HG02571 (cell line): ENCODE measurements at regions not wholly inside any gene's neighbourhood (a gene's known extent, or its start where the extent isn't known, plus 50 kb on each side); places are given as distances from the start of the nearest gene placed in this dataset.
"Not testable (repeated sequence)": the region's sequence is repeated elsewhere in the genome, so short reads cannot be mapped to it uniquely, and the experiment has no call there.

Experiments used
- ATAC-seq: cut with Tn5 transposase; IDR thresholded peaks from one replicate; pipeline ENCODE4 v1.9.1; 2021; ENCODE audit warnings: mild to moderate bottlenecking, moderate library complexity; ENCODE audit not compliant: unreplicated experiment

- ATAC-seq, result not testable (repeated sequence)
Observed at GRCh38 chr2:87258887-87259286, 237.2 kb upstream of the PLGLB1 start.

DNA sequence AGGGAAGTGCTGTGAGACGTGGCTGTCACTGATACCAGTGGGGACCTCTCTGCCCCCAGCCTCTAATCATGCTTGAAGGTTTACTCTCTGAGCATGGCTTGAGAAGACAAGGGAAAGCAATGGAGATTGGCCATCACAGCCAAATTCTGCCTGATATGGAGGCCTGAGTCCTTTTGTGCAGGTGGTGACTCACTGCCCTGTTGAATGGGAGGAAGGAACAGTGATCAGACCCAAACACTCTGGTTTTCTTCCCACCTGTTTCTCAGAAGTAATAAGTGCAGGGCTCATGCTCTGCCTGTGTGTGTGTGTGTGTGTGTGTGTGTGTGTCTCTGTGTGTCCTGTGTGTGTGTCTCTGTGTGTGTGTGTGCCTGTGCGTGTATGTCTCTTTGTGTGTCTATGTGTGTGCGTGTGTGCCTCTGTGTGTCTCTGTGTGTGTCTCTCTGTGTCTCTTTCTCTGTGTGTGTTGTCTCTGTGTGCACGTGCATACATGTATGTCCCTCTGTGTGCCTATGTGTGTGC is 240.6 kb upstream of the PLGLB1 start:
- not testable (repeated sequence) for ATAC-seq

GRCh38 chr2:87263868-87264518 is 242.3 kb upstream of the PLGLB1 start:
- not testable (repeated sequence) for ATAC-seq

DNA sequence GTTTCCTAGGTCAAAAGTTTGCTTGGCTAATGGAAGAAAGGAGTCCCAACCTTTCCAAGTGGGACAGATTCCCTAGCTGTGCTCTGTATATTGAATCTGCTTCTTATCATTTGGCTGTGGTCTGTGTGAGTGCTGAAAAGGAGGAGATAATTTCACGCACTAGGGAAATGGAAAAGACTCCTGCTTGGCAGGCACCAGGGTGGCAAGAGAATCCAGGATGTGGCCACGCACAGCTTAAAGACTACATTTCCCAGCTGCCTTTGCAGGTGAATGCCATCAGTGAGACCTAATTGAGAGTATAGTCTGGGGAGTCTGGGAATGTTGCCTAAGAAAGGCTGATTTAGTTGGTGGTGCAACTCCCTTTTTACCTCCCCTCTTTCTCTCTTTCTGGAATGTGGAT is 253.5 kb upstream of the PLGLB1 start:
- not testable (repeated sequence) for ATAC-seq

DNA sequence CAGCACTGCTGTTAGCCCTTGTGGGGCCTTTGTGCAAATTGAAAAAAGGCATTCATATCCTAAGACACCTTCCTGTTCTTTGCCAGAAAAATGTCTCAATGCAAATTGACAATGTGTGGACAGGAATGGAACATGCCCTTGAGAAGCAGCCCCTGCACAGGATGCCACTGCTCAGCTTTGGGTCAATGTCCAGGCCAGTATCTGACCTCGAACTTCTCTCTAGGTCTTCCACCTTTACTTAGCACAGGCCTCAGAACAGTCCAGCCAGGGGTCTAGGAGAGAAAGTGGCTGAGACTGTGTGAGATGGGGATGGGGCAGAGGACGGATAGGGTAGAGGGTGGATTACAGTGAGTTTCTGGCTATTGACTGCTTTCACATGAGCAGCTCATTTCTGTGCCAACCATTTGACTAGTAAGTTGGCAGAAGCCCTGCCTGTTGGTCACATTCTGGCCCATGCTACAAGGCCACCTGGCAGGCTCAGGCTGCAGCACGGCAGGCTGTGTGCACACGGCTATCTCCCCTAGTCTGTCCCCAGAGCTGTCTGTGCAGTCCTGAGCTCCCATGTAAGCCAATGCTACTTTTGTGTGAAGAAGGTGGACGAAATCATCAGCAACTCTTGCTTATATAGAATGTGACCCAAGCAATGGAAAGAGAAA is 254.5 kb upstream of the PLGLB1 start:
- not testable (repeated sequence) for ATAC-seq

DNA sequence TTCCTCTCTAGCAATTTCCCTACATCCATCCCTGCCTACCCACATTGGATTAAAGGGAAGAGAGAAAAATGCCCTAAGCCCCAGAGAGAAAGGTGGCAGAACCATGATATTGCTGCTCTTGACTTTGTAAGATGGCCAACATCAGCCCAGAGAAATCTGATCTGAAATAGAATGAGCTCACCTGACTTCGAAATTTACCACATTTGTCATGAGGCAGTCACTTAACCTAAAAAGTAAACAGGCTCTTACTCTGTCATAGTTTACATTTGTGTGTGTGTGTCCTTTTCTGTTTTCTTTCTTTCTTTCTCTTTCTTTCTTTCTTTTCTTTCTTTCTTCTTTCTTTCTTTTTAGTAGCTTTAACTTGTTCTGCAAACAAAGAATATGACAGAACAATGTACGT is 255.0 kb upstream of the PLGLB1 start:
- not testable (repeated sequence) for ATAC-seq

DNA sequence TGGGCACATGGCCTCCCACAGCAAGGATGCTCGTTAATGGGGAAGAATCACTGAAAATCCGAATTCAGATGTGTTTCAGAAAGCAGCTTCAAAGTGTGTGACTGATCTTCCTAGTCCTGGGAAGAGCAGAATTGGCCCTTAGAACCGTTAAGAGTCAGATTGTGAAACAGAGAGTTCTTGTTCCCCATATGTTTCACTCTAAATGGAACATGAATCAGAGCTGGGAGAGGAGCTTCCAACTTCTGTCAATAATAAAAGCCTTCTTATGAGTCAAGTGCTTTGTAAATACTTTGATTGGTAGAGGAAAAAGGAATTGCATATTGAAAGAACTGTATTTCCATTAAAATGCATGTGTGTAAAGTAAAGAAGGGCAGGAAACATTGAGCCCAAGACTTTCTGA is 256.1 kb upstream of the PLGLB1 start:
- ATAC-seq, result not testable (repeated sequence)

DNA sequence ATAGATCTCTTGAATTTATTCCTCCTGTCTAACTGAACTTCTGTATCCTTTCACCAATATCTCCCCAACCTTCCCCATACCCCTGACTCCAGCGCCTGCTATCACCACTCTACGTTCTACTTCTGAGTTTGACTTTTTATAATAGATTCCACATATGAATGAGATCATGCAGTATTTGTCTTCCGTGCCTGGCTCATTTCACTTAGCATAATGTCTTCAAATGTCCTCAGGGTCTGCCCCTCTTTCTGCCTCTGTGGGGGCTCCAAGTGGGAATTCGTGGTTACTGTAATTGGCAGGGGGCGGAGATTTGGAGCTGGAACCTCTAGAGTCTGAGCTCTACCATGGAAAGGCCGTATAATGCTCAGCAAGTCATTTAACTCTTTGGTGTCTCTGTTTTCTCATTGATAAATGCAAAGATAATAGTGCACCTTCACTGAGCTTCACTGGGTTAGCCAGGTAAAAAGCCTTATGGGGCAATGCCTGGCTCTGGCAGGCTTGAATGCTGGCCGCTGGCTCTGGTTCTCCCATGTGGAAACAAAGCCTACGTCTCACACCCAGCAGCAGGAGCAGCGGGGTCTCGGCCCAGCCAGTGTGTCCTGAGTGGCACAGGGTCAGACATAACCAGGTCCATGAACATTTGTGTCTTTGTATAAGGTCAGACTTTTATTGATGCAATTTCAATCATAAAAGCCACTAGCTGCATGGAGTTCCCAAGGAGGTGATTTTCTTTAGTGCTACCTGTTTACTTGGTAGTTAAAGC is 259.1 kb upstream of the PLGLB1 start:
- not testable (repeated sequence) for ATAC-seq

DNA sequence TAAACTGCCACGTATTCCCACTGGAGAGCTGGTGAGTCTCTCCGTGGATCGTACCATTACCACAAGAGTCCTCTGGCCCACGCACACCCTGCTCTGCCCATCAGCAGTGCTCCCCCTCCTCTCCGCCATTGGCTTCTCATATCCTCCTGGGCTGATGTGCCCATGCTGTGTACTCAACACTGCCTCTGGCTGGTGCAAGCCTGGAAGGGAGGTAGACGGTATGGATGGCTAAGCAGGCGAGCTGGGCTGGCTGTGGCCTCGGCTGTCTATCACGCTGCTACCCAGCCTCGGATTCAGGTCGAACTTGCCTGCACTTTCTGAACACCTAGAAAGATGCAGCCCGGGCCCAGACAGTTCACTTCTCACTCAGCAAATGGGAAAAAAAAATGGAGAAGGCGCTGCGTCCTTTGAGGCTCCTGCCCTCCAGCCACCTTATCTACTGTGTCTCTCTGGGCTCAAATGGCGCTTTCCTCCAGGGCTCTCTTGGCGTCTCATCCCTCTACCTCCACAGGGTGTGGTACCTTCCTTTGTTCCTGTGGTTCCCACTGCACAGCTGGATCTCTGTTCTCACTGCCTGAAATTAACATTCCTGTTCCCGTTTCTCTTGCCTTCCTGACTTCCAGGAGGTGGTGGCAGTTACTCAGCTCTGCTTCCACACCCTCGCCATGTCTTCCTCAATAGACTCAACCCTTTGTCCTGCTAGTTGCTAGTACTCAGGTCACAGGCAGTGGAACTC is 262.3 kb upstream of the PLGLB1 start:
- ATAC-seq, result not testable (repeated sequence)

- ATAC-seq, result not testable (repeated sequence)
Observed at GRCh38 chr2:87284471-87284772, 262.8 kb upstream of the PLGLB1 start.

DNA sequence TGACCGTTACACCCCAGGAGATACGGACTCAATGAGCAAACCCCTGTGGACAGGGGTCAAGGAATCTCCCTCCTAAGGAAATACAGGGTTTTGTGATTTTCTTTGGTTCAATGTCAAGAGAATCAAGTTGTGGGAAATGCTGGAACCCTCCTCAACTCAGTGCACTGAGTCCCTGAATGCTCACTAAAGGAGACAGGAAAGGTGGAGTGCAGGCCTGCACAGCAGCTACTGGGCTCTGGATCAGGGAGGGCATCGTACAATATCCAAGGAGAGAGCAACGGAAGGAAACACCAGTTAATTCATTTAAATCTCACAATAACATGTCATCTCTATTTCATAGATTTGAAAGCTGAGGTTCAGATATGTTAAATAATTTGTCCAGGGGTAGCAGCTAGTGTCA is 263.5 kb upstream of the PLGLB1 start:
- ATAC-seq, result not testable (repeated sequence)

GRCh38 chr2:87290566-87291307 is 269.1 kb upstream of the PLGLB1 start:
- ATAC-seq, result peak; percentile 58

DNA sequence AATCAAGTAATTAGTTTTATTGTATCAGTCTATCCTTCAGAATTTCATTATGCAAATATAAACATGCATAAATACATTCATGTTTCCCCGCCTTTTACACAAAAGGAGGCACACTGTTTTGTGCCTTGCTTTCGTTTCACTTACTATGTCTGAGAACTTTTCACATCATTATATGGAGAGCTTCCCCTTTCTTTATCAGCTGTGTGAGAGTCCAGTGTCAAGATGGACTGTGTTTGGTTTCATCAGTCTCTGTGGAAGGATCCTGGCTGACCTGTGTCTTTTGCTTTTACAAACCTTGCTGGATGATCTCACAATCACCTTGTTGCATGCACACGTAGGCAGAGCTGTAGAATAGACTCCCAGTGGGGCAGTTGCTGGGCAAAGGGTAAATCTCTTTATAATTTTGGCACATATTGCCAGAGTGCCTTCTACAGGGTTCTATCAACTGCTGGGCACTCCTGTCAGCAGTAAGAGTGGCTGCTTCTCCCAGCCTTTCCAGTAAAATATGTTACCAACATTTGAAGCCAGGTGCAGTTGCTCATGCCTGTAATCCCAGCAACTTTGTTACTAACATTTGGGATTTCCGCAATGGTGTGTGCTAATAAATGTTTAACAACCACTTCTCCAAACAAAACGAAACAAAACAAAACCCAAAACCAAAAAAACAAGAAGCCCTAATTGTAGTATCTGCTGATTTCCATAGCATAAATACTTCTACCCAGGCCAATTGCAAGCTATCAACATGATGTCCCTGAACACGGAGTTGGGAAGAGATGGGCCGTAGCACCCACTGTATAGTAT is 270.0 kb upstream of the PLGLB1 start:
- not testable (repeated sequence) for ATAC-seq

DNA sequence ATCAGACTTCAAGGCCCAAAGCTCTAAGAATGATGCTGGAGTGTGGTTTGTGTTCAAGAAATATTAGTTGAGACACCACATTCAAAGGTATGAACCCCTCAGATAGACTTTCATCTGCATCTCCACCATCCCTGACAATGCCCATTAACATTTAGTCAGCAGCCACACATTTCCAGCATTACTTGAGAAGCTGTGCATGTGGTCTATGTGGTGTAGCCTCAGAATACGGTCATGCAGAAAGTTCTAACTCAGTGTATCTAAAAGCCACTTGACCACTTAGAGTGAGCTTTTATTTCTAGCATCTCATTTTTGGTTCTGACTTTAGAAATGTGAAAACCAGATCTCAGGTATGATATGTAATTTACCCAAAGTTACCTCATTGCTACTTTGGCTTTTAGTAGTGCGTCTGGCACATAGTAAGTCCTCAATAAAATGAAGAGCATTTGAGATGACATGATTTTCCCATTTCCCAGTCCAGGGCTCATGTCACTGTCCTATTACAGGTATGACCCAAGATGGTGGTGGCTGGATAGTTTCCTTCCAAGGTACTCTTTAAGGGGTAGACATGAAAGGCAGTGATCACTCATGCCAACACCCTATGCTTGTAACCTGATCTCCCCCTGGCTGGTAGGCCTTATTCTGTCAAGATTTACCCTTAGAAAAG is 272.4 kb upstream of the PLGLB1 start:
- not testable (repeated sequence) for ATAC-seq

DNA sequence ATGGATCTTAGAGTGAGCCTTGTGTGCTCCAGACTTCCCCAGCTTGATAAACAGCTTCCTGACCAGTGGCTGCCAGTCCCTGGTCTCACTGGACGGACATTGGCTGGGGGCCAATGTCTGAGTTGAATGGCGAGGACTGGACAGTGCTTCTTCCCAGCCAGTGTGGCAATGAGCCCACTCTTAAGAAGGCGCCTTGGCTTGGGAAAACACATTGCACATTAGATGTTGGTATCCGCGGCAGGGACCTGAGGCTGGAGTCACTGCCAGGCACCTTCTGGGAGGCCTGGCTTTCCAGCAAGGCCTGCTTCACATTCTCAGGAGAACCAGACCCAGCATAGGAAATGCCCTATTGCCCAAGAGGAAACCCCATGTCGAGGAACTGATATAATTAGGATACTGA is 273.5 kb upstream of the PLGLB1 start:
- not testable (repeated sequence) for ATAC-seq

GRCh38 chr2:87301349-87301748 is 279.7 kb upstream of the PLGLB1 start:
- not testable (repeated sequence) for ATAC-seq

DNA sequence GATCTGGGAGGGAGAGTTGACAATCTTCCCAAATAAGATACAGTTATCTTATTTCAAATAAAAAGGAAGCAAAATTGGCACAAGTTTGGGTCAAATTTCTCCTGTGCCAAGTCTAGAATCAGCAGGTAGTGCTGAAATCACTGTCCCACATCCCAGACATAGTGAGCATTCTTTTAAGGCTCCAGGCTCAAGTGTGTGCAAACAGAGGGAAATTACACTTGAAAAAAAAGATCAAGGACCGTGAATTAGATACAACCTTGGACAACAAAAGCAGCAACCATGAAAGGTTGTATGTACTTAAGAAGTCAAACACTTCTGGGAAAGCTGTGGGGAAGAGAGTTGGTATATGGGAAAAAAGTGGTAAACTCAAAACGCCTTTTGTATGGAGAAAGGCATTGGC is 280.2 kb upstream of the PLGLB1 start:
- ATAC-seq, result not testable (repeated sequence)

DNA sequence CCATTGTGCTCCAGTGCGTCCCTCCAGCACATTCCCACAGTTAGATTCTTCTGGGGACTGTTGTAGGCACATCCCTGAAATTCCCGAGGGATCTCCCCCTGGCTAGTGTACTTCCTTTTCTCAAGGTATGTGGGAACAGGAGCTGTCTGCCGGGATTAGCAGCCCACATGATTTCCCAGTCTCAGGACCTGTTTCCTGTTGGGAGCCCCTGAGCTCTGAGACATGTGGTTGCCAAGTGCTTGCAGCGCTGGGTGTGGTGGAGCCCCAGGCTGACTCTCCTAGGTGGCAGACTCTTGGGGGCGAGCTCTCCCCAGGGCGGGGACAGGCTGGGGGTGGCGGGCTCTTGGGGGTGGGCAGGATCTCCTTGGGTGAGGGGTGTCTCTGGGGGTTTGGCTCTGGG is 287.0 kb upstream of the PLGLB1 start:
- ATAC-seq, result not testable (repeated sequence)

GRCh38 chr2:87309785-87310184 is 288.1 kb upstream of the PLGLB1 start:
- not testable (repeated sequence) for ATAC-seq
